ENCODE measurements at regions not wholly inside any gene's neighbourhood (a gene's known extent, or its start where the extent isn't known, plus 50 kb on each side); places are given as distances from the start of the nearest gene placed in this dataset.
"Not testable (repeated sequence)": the region's sequence is repeated elsewhere in the genome, so short reads cannot be mapped to it uniquely, and the experiment has no call there.

GRCh38 chr2:187637771-187638170 lies 83.5 kb upstream of the TFPI start:
- H3K9ac ChIP-seq (replicated peaks in 1 of 4; ENCODE audit: extremely low read depth in 1 of 4, low read depth in 3 of 4, low read length in 3 of 4); H3K4me2 ChIP-seq (ENCODE audit: insufficient read depth in 1 of 2, low read depth in 2 of 2, low read length in 2 of 2); H3K4me3 ChIP-seq (ENCODE audit: extremely low read depth in 1 of 4, insufficient read depth in 2 of 4, low read depth in 3 of 4, low read length in 4 of 4); H3K36me3 ChIP-seq (ENCODE audit: control insufficient read depth in 2 of 4, insufficient read depth in 4 of 4, low read length in 3 of 4); H3K79me1 ChIP-seq (ENCODE audit: low read depth, low read length); H2BK5ac ChIP-seq (ENCODE audit: low read depth, low read length); H2BK15ac ChIP-seq (ENCODE audit: low read length); H3K27me3 ChIP-seq (replicated peaks in 1 of 4; ENCODE audit: control insufficient read depth in 3 of 4, extremely low read depth in 1 of 4, insufficient read depth in 3 of 4, low read length in 3 of 4); H2AFZ ChIP-seq (ENCODE audit: low read length); H3K23ac ChIP-seq (ENCODE audit: insufficient read length); CTCF ChIA-PET (ENCODE audit: partially characterized antibody); H4K20me1 ChIP-seq (replicated peaks in 1 of 2; ENCODE audit: control insufficient read depth in 1 of 2, insufficient read depth in 2 of 2, low read length in 2 of 2); H2BK120ac ChIP-seq (replicated peaks; ENCODE audit: low read depth, low read length); H3K27ac ChIP-seq (ENCODE audit: low read depth, low read length); POLR2A ChIA-PET (ENCODE audit: partially characterized antibody); H2AK5ac ChIP-seq (ENCODE audit: low read depth, low read length); H3K14ac ChIP-seq (ENCODE audit: insufficient read length); H2BK20ac ChIP-seq (ENCODE audit: low read length); H3K23me2 ChIP-seq (ENCODE audit: low read depth, low read length); H3K4ac ChIP-seq (replicated peaks; ENCODE audit: insufficient read length, low read depth, low read length); H3K4me1 ChIP-seq (replicated peaks in 1 of 4; ENCODE audit: control insufficient read depth in 3 of 4, insufficient read depth in 4 of 4, low read length in 3 of 4); DNase-seq (ENCODE audit: low read depth in 1 of 2, low spot score in 2 of 2); H3K18ac ChIP-seq (ENCODE audit: extremely low read depth, low read length); H3K56ac ChIP-seq (replicated peaks; ENCODE audit: insufficient read length, low read depth, low read length); H3K79me2 ChIP-seq (ENCODE audit: control insufficient read depth in 1 of 2, insufficient read depth in 2 of 2, low read length in 2 of 2); H4K8ac ChIP-seq (ENCODE audit: extremely low read depth, insufficient read depth, low read length); FAIRE-seq; H4K91ac ChIP-seq (replicated peaks; ENCODE audit: insufficient read length, low read length); H4K5ac ChIP-seq (ENCODE audit: insufficient read length, low read depth, low read length); H2BK12ac ChIP-seq (ENCODE audit: low read depth, low read length): not testable (repeated sequence)
- WGBS, 2 experiments (ENCODE audit: extremely low coverage in 1 of 2, insufficient coverage in 1 of 2, insufficient read length in 1 of 2, insufficient replicate concordance in 2 of 2, low coverage in 1 of 2, low lambda C conversion rate in 2 of 2, missing lambda C conversion rate in 1 of 2): 98% methylated on average over 10 of the region's 20 CpGs; no CpG with 5 or more reads in 1 of the 2 experiments
- peaks cover 0 to 13% of the 10 kb centered on the region in 2 experiments; a peak in 1 of 4 replicates for H3K9me3 ChIP-seq (ENCODE audit: insufficient read depth in 2 of 2, low read depth in 1 of 2, low read length in 1 of 2)

Data from H1 (cell line).